HG02885 (cell line): ENCODE measurements at regions not wholly inside any gene's neighbourhood (a gene's known extent, or its start where the extent isn't known, plus 50 kb on each side); places are given as distances from the start of the nearest gene placed in this dataset.

Source experiments
- ATAC-seq: cut with Tn5 transposase; IDR thresholded peaks from one replicate; pipeline ENCODE4 v1.9.1; 2021; ENCODE audit warnings: mild to moderate bottlenecking; ENCODE audit not compliant: unreplicated experiment, poor library complexity

- ATAC-seq: no peak
Measured at GRCh38 chr4:41483771-41484170, 54.2 kb upstream of the LIMCH1 start.

GRCh38 chr4:41485041-41485440, 52.9 kb upstream of the LIMCH1 start:
- no peak for ATAC-seq

DNA sequence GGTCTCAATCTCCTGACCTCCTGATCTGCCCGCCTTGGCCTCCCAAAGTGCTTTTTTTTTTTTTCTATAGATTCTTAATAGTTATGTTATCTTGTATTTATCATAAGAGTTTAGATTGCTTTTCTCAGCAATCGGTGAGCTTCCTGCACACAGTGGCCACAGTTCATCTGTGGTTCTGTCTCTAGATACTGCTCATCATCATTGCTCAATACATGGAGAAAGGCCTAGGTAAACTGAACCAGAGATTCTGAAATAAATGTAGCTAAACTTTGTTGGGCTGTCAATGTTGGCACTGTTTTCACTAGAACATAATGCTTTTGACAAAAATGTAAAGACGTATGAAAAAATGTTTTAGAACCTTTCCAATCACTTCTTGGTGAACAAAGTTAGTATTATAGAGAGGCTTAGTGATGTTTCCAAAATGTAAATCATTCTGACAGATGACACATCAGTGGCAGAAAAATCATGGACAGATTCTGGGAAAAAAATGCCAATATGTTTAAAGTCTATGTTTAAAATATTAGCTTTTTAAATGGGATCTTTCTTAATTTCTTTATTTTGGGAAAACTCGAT, 50.0 kb upstream of the LIMCH1 start:
- no peak for ATAC-seq
